GM20000 (cell line): ENCODE measurements at regions not wholly inside any gene's neighbourhood (a gene's known extent, or its start where the extent isn't known, plus 50 kb on each side); places are given as distances from the start of the nearest gene placed in this dataset.

Experiments used
- DNase-seq: peaks from one replicate; pipeline ENCODE4 v3.0.0; 2012; ENCODE audit warnings: low spot score
- TF ChIP-seq, protein P1 (sequence below): IDR thresholded peaks from 2 replicates; pipeline ENCODE4 v1.5.1; 2012; ENCODE audit warnings: mild to moderate bottlenecking, control low read depth; ENCODE audit errors: extremely low read depth, missing control alignments

DNA sequence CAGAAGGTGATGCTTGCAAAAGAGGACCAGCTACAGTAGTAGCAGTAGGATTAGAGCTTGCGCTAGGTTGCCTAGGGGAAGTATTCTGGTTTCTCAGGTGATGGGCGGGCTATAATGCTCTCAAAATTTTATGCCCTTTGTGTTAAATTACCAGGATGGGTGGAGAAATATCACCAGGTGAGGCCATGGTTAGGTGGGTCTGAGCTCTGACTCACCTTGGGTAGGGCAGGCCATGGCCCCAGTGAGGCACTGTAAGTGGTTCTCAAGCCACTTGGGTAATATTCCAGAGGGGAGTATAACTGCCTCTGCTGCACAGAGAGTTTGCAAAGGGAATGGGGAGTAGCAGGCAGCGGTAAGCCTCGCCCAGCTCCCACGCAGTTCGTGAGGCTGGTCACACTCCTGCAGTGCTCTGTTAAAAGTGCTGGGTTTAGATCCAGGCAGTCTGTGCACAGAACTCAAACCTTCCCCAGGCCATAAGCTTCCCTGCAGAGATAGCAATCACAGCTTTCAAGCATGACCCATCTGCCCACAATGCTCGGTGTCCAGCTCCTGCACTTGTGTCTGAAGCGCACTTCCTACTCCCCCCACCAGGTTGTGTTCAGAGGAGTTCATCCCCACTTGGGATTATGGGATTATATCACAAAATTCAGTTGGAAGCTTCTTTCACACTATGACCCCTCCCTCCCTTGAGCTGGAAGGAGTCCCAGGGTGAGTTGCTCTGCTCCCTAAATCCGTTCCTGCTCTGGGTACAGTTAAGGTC, 575.0 kb downstream of the CHSY3 start:
- DNase-seq: no peak
- TF ChIP-seq, protein P1, sequence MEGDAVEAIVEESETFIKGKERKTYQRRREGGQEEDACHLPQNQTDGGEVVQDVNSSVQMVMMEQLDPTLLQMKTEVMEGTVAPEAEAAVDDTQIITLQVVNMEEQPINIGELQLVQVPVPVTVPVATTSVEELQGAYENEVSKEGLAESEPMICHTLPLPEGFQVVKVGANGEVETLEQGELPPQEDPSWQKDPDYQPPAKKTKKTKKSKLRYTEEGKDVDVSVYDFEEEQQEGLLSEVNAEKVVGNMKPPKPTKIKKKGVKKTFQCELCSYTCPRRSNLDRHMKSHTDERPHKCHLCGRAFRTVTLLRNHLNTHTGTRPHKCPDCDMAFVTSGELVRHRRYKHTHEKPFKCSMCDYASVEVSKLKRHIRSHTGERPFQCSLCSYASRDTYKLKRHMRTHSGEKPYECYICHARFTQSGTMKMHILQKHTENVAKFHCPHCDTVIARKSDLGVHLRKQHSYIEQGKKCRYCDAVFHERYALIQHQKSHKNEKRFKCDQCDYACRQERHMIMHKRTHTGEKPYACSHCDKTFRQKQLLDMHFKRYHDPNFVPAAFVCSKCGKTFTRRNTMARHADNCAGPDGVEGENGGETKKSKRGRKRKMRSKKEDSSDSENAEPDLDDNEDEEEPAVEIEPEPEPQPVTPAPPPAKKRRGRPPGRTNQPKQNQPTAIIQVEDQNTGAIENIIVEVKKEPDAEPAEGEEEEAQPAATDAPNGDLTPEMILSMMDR: no peak

DNA sequence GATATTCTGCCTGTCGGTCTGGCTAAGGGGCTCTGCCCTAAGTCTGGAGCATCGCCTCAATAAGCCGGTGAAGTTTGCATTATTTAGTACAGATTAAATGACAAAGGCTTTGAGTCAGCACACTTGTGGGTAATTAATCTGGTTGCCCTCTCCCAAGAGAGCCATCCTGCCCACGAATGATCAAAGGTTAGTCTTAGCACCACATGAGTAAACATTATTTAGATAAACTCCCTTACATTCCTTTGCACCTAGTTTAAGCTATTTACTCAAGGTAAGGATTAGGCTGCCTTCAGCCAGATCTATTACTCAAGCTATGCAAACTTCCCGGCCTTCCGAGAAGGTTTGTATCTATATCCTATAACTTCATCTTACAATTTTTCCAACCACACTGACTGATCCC, 572.1 kb downstream of the CHSY3 start:
- no peak for DNase-seq
- TF ChIP-seq, protein P1: no peak

DNA sequence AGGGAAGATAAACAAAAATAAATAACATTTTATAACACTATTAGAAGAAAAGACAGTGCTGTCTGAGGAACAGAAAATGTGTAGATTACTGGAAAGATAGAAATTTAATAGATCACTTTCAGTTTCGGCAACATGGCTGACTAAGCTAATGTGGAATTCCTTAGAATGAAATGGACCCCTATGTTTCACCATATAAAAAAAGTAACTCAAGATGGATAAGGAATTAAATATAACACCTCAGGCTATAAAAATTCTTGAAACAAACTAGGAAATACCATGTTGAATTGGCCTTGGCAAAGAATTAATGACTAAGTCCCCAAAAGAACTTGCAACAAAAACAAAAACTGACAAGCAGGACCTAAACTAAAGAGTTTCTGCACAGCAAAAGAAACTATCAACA, 558.3 kb downstream of the CHSY3 start:
- TF ChIP-seq, protein P1: no peak
- no peak for DNase-seq

DNA sequence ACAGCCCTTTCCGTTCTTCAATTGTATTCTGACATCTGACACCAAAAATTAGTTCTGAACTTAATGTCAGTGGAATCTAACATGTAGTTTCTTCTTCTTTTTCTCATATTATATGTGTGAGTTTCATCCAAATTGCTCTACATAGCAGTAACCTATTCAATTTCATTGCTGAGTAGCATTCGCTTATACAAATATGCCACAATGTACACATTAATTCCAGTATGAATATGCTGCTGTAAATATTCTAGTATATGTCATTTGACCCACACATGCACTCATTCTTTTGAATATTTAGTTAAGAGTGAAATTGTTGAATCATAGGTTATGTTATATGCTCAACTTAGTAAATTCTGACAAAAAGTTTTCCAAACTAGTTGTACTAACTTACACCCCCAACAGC, 550.9 kb downstream of the CHSY3 start:
- TF ChIP-seq, protein P1: no peak
- DNase-seq: no peak

DNA sequence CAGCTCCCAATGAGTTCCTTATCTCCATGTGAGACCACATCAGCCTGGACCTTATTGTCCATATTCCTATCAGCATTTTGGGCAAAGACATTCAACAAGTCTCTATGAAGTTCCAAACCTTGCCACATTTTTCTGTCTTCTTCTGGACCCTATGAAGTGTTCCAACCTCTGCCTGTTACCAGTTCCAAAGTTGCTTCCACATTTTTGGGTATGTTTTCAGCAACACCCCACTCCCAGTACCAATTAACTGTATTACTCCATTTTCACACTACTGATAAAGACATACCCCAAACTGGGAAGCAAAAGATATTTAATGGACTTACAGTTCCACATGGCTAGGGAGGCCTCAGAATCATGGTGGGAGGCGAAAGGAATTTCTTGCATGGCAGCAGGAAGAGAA, 548.5 kb downstream of the CHSY3 start:
- DNase-seq: no peak
- TF ChIP-seq, protein P1: no peak

DNA sequence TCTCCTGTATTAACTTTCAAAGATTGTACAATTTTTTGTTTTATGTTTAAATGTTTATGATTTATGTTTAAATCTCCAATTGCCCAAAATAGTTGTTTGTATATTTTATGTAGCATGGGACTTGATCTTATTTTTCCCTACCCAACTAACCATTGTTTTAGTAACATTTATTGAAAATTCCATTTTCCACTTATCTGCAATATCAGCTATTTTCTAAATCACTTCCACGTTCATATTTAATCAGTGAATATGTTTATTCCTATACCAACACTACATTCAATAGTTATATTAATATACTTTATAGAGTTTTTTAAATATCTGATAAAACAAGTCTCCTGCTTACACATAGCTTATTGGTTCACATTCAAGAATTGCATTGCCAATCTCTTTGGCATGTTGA, 532.2 kb downstream of the CHSY3 start:
- TF ChIP-seq, protein P1: no peak
- no peak for DNase-seq

DNA sequence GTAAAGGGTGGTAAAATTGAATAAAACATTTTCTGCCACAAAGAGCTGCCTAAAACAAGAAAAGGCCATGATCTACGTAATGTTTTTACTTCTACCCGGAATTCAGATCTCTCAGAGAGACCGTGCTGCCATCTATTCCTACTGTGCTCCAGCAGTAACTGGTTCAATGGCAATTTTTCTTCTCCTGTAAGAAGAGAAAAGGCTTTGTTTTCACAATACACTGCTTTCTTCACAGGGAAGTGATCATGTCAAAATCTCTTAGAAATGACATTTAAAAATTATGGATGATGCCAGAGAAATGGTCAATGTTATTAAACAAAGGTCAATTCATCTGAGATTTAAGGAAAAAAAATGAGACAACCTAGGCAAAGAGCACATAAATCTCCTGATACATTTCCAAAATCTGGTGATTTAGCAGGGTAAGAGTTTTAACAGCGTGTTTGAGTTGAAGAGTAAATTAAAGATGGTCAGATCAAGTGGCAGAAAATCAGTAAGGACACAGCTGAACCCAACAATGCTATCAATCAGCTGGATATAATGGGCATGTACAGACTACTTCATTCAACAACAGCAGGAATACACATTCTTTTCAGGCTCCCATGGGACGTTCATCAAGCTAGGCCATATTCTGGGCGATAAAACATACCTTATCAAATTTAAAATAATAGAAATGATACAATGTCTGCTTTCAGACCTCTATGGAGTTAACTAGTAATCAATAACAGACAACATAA, 523.1 kb downstream of the CHSY3 start:
- no peak for DNase-seq
- TF ChIP-seq, protein P1: no peak
